ENCODE measurements at regions not wholly inside any gene's neighbourhood (a gene's known extent, or its start where the extent isn't known, plus 50 kb on each side); places are given as distances from the start of the nearest gene placed in this dataset.

GRCh38 chr16:79334127-79334526, 266.4 kb downstream of the MAF start:
- TF ChIP-seq EZH2phosphoT487 (IDR thresholded peaks at IDR 0.05; ENCODE audit: low read depth, severe bottlenecking, unreplicated experiment), result no peak
- TF ChIP-seq EZH2 (IDR thresholded peaks at IDR 0.05; ENCODE audit: borderline replicate concordance), result no peak
- TF ChIP-seq, protein P1, sequence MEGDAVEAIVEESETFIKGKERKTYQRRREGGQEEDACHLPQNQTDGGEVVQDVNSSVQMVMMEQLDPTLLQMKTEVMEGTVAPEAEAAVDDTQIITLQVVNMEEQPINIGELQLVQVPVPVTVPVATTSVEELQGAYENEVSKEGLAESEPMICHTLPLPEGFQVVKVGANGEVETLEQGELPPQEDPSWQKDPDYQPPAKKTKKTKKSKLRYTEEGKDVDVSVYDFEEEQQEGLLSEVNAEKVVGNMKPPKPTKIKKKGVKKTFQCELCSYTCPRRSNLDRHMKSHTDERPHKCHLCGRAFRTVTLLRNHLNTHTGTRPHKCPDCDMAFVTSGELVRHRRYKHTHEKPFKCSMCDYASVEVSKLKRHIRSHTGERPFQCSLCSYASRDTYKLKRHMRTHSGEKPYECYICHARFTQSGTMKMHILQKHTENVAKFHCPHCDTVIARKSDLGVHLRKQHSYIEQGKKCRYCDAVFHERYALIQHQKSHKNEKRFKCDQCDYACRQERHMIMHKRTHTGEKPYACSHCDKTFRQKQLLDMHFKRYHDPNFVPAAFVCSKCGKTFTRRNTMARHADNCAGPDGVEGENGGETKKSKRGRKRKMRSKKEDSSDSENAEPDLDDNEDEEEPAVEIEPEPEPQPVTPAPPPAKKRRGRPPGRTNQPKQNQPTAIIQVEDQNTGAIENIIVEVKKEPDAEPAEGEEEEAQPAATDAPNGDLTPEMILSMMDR (IDR thresholded peaks at IDR 0.05; ENCODE audit: poor library complexity), result peak; percentile 22
- Histone ChIP-seq H3K4me1 (ENCODE audit: insufficient read depth) (peaks cover 12% of the 10 kb centered on the region), H4K20me1 (ENCODE audit: insufficient read depth, poor library complexity, severe bottlenecking) (no peaks in the 10 kb centered on the region), H3K27me3 (no peaks in the 10 kb centered on the region), H3K9me2 (replicated peaks; ENCODE audit: insufficient read depth) (no peaks in the 10 kb centered on the region), H3K9me3 (ENCODE audit: low read depth) (no peaks in the 10 kb centered on the region), H3K79me2 (no peaks in the 10 kb centered on the region), H3K4me3 (no peak overlapping the region), H3K36me3 (replicated peaks; ENCODE audit: insufficient read depth, low read depth) (no peaks in the 10 kb centered on the region), H2AFZ (no peak overlapping the region), H3K27ac (no peak overlapping the region), H3K4me2 (no peak overlapping the region)
- no peak for DNase-seq (ENCODE audit: low spot score)
- 74% methylated on average over 13 of the region's 13 CpGs for WGBS (ENCODE audit: low lambda C conversion rate, missing lambda C conversion rate)

GRCh38 chr16:79331066-79331465, 269.5 kb downstream of the MAF start:
- Histone ChIP-seq H3K36me3 (replicated peaks; ENCODE audit: insufficient read depth, low read depth) (no peaks in the 10 kb centered on the region), H3K9me2 (replicated peaks; ENCODE audit: insufficient read depth) (no peaks in the 10 kb centered on the region), H3K79me2 (no peaks in the 10 kb centered on the region), H3K27me3 (no peaks in the 10 kb centered on the region), H4K20me1 (ENCODE audit: insufficient read depth, poor library complexity, severe bottlenecking) (no peaks in the 10 kb centered on the region), H3K4me1 (ENCODE audit: insufficient read depth) (peaks cover 17% of the 10 kb centered on the region), H3K4me3 (no peak overlapping the region), H3K9me3 (ENCODE audit: low read depth) (no peaks in the 10 kb centered on the region), H2AFZ (no peak overlapping the region), H3K27ac (peak overlapping the region; percentile 68), H3K4me2 (no peak overlapping the region)
- no peak for TF ChIP-seq EZH2 (IDR thresholded peaks at IDR 0.05; ENCODE audit: borderline replicate concordance)
- no peak for TF ChIP-seq EZH2phosphoT487 (IDR thresholded peaks at IDR 0.05; ENCODE audit: low read depth, severe bottlenecking, unreplicated experiment)
- TF ChIP-seq, protein P1 (IDR thresholded peaks at IDR 0.05; ENCODE audit: poor library complexity), result no peak
- no peak for DNase-seq (ENCODE audit: low spot score)
- 79% methylated on average over 2 of the region's 2 CpGs for WGBS (ENCODE audit: low lambda C conversion rate, missing lambda C conversion rate)

DNA sequence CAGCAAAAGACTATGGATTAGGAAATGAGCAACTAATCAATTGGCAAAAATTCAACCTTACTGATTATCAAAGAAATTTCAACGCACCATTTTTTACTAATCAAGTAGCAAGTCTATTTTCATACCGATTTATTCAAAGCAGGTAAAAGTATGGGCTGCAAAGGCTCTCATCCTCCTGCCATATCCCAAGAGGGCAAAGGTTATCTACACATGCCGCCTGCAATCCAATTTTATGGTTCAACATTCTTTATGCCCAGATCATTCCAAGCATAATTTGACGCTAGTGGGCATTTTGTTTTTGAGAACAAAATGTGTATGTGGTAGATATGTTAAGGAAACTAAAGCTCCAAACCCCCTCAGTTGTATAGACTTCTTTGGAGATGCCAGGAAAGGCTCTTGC, 270.6 kb downstream of the MAF start:
- Histone ChIP-seq H3K9me2 (replicated peaks; ENCODE audit: insufficient read depth) (no peaks in the 10 kb centered on the region), H3K27ac (peak overlapping the region; percentile 68), H3K9me3 (ENCODE audit: low read depth) (no peaks in the 10 kb centered on the region), H2AFZ (no peak overlapping the region), H3K36me3 (replicated peaks; ENCODE audit: insufficient read depth, low read depth) (no peaks in the 10 kb centered on the region), H3K27me3 (no peaks in the 10 kb centered on the region), H3K4me1 (ENCODE audit: insufficient read depth) (peaks cover 16% of the 10 kb centered on the region), H3K4me2 (peak overlapping the region; percentile 26), H3K79me2 (no peaks in the 10 kb centered on the region), H4K20me1 (ENCODE audit: insufficient read depth, poor library complexity, severe bottlenecking) (no peaks in the 10 kb centered on the region), H3K4me3 (no peak overlapping the region)
- TF ChIP-seq, protein P1 (IDR thresholded peaks at IDR 0.05; ENCODE audit: poor library complexity), result no peak
- no peak for TF ChIP-seq EZH2 (IDR thresholded peaks at IDR 0.05; ENCODE audit: borderline replicate concordance)
- TF ChIP-seq EZH2phosphoT487 (IDR thresholded peaks at IDR 0.05; ENCODE audit: low read depth, severe bottlenecking, unreplicated experiment), result no peak
- 39% methylated on average over 4 of the region's 4 CpGs for WGBS (ENCODE audit: low lambda C conversion rate, missing lambda C conversion rate)
- DNase-seq (ENCODE audit: low spot score), result no peak

DNA sequence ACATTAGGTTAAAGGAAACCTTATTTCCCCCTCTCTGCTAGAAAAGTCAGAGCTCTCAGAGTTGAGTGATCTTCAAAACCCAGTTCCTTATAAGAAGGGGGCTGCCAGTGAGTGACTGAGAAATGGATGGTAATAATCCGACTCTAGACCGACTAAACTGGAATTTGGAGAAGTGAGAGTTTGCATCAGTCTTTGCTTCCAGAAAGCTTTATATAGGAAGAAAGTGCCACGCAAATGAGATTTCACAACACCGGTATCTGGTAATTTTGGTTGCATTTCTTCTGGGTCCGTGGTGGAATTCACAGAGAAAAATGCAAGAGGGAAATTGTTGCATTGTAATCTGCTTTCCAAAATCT, 271.4 kb downstream of the MAF start:
- H3K4me2 ChIP-seq, result peak overlapping the region; percentile 12
- no peak for DNase-seq (ENCODE audit: low spot score)

More for the DNA sequence above, 271.4 kb downstream of the MAF start:
- H3K36me3 ChIP-seq (replicated peaks; ENCODE audit: insufficient read depth, low read depth), result no peaks in the 10 kb centered on the region
- no peaks in the 10 kb centered on the region for H3K27me3 ChIP-seq
- no peaks in the 10 kb centered on the region for H3K79me2 ChIP-seq
- no peak overlapping the region for H3K4me3 ChIP-seq
- H3K9me2 ChIP-seq (replicated peaks; ENCODE audit: insufficient read depth), result no peaks in the 10 kb centered on the region
- no peaks in the 10 kb centered on the region for H4K20me1 ChIP-seq (ENCODE audit: insufficient read depth, poor library complexity, severe bottlenecking)
- H2AFZ ChIP-seq, result no peak overlapping the region
- peaks cover 16% of the 10 kb centered on the region for H3K4me1 ChIP-seq (ENCODE audit: insufficient read depth)
- 77% methylated on average over 5 of the region's 5 CpGs for WGBS (ENCODE audit: low lambda C conversion rate, missing lambda C conversion rate)
- no peak for TF ChIP-seq EZH2phosphoT487 (IDR thresholded peaks at IDR 0.05; ENCODE audit: low read depth, severe bottlenecking, unreplicated experiment)
- TF ChIP-seq, protein P1 (IDR thresholded peaks at IDR 0.05; ENCODE audit: poor library complexity), result no peak
- no peak for TF ChIP-seq EZH2 (IDR thresholded peaks at IDR 0.05; ENCODE audit: borderline replicate concordance)
- no peaks in the 10 kb centered on the region for H3K9me3 ChIP-seq (ENCODE audit: low read depth)
- no peak overlapping the region for H3K27ac ChIP-seq
